NCI-H510A treated with DMSO at 0.1 percent for 48 hours (cell line): ENCODE measurements at regions not wholly inside any gene's neighbourhood (a gene's known extent, or its start where the extent isn't known, plus 50 kb on each side); places are given as distances from the start of the nearest gene placed in this dataset.

Experiments used
- DNase-seq: peaks from one replicate; lab custom pipeline; 2025; lab: John Stamatoyannopoulos, UW

GRCh38 chr17:413016-413350, 60.4 kb upstream of the RPH3AL start:
- DNase-seq = no peak

DNA sequence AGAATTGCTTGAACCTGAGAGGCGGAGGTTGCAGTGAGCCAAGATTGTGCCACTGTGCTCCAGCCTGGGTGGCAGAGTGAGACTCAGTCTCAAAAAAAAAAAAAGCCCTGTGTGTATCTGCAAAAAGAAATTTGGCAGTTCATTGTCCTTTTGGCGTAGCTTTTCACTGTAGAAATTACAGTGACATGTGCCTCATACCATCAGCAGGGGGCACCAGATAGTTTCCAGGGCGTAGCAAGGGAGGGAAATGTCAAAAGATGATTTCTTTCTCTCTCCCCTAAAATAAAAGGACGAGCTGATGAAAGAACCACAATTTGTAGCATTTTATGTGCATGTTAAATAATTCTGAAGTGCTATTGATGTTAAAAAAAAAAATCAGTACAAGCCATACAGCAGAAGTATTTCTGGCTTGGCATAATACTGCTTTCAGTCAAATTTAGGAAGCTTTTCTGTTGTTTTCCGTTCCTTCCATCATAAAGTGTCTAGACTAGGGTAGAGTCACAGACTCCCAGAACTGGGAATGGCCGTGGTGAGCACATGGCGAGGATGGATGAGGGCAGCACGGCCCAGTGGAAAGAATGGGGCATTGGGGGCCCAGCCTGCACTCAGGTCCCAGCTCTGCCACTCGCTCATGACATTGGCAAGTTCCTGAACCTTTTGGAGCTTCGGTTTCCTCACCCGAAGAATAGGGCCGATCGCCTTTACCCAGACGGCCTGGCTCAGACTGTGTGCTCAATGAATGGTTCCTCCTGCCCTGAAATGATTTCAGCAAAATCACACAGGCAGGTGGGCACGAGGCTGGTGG, 59.8 kb upstream of the RPH3AL start:
- peak; percentile 6 for DNase-seq

GRCh38 chr17:411421-412120, 59.0 kb upstream of the RPH3AL start:
- DNase-seq = no peak

GRCh38 chr17:410543-411401, 58.2 kb upstream of the RPH3AL start:
- DNase-seq = no peak

GRCh38 chr17:409848-410542, 57.4 kb upstream of the RPH3AL start:
- peak; percentile 97 for DNase-seq

DNA sequence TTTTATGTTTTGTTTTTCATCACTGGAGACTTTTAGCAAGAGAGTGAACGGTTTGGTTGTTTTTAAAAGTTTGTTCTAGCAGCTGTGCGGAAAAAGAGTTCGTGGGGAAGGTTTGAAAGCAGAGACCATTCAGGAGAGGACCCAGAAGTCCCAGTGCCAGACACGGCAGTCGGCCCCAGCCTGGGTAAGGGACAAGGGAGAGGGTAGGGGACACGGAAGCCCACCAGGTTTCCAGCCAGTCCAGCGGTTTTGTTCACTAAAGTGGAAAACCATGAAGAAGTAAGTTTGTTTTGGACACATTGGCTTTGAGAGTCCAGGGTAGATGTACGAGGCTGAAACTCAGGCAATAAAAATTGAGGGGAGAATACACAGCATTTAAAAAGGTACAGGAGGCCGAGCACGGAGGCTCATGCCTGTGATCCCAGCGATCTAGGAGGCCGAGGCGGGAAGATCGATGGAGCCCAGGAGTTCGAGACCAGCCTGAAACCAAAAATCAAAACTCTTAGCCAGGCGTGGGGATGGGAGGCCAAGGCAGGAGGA, 56.8 kb upstream of the RPH3AL start:
- DNase-seq = no peak

DNA sequence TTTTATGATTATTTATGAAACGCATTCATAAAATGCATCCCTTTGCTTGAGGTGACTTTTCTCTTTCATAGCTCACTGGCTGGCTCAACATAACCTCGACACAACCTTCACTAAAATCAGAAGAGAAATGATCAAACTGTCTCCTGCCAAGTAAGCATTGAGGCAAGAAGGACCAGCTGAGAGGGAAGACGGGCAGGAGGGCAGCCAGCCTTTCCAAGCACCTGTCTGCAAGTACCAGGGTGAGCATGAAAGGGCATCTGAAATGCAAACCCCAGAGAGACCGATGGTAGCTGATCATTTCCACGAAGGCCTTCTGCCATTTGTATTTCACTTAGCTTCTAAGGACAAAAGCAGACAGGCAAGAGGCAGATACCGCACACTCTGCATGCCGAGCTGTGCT, 52.1 kb upstream of the RPH3AL start:
- DNase-seq = no peak
